Breast epithelium (tissue), 3 donors: ENCODE measurements at regions not wholly inside any gene's neighbourhood (a gene's known extent, or its start where the extent isn't known, plus 50 kb on each side); places are given as distances from the start of the nearest gene placed in this dataset.

Experiments used
- POLR2A ChIP-seq: fragments of 450-650 bp; IDR thresholded peaks from one replicate; pipeline ENCODE4 v1.6.1; 2016; ENCODE audit warnings: antibody characterized with exemption, mild to moderate bottlenecking, moderate library complexity
- POLR2AphosphoS5 ChIP-seq, 3 donors: sonication (generic); formaldehyde crosslinking; IDR thresholded peaks; one replicate each; pipeline ENCODE4 v1.6.1; 2017; ENCODE audit warnings: antibody characterized with exemption in 3 of 3
- TF ChIP-seq, protein P1 (sequence below), 3 donors: fragments of 450-650 bp; IDR thresholded peaks; one replicate each; pipeline ENCODE4 v1.5.1; 2016 to 2017; ENCODE audit warnings: antibody characterized with exemption in 3 of 3, mild to moderate bottlenecking in 3 of 3, moderate library complexity in 3 of 3

DNA sequence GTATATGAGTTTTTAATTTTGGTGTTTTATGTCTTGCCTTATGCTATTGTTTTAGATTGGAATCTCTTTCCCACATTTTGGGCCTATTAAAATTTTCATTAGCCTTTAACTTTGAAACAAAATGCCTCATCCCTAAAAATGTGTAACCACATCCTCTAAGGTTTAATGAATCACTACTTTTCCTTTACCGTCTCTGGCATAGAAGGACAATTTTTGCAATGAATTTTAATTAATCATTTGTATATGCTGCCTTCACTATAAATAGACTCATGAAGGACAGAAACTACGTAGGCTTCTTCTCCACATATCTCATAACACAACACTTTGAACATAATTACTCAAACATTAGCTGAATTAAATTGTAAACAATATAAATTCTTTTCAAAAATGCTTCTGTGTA is 421.5 kb downstream of the NLGN4X start:
- no peak for TF ChIP-seq POLR2A
- TF ChIP-seq, protein P1, sequence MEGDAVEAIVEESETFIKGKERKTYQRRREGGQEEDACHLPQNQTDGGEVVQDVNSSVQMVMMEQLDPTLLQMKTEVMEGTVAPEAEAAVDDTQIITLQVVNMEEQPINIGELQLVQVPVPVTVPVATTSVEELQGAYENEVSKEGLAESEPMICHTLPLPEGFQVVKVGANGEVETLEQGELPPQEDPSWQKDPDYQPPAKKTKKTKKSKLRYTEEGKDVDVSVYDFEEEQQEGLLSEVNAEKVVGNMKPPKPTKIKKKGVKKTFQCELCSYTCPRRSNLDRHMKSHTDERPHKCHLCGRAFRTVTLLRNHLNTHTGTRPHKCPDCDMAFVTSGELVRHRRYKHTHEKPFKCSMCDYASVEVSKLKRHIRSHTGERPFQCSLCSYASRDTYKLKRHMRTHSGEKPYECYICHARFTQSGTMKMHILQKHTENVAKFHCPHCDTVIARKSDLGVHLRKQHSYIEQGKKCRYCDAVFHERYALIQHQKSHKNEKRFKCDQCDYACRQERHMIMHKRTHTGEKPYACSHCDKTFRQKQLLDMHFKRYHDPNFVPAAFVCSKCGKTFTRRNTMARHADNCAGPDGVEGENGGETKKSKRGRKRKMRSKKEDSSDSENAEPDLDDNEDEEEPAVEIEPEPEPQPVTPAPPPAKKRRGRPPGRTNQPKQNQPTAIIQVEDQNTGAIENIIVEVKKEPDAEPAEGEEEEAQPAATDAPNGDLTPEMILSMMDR (IDR thresholded peaks at IDR 0.05): no peak
- TF ChIP-seq POLR2AphosphoS5 (IDR thresholded peaks at IDR 0.05): no peak
